C4-2B (cell line): ENCODE measurements at regions not wholly inside any gene's neighbourhood (a gene's known extent, or its start where the extent isn't known, plus 50 kb on each side); places are given as distances from the start of the nearest gene placed in this dataset.

Source experiments
- H3K27ac ChIP-seq: fragments of 450-650 bp; 2 replicates; pipeline ENCODE4 v1.5.1; 2017
- CTCF ChIP-seq: fragments of 450-650 bp; conservative IDR thresholded peaks from 2 replicates; pipeline ENCODE4 v1.5.1; 2017; ENCODE audit warnings: mild to moderate bottlenecking
- ZFX ChIP-seq: fragments of 450-650 bp; IDR thresholded peaks from 2 replicates; pipeline ENCODE4 v1.6.1; 2017

DNA sequence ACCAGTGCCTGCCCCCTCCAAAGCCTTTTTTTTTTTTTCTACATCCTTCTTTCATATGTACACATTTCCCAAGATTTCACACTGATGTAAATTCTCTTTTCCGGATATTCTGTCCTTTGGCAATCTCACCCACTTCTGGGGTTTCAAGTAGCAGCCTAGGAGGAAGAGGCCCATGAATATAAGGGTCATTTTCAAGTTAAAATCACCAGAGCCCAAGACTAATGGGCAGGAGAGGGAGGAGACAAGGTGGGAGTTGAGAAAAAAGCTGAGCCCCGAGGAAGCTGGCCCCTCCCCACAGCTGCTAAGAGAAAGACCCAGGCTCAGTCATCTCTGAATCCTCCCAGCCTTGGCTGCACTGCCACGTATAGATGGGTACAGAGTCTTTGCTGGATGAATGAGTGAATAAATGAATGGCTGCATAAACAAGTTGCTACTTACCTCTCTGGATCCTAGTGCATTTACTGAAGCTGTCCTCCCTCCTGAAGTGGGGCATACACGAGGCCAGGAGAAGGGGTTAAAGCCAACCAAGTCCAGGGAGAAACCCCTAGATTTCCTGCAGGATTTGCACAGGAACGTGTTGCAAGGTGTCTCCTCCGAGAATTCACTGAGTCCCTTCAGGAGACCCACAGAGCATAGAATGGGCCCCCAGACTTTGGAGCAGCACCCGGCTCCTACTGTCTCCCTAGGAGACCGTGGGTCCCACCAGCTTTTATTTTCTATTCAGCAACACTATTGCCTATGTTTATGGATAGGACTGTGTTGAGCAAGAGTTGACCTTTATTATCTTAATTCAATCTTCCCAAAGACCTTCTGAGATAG lies 100.8 kb upstream of the LIPC start:
- H3K27ac ChIP-seq = peak overlapping the region; percentile 100
- TF ChIP-seq ZFX = no peak
- no peak for TF ChIP-seq CTCF

DNA sequence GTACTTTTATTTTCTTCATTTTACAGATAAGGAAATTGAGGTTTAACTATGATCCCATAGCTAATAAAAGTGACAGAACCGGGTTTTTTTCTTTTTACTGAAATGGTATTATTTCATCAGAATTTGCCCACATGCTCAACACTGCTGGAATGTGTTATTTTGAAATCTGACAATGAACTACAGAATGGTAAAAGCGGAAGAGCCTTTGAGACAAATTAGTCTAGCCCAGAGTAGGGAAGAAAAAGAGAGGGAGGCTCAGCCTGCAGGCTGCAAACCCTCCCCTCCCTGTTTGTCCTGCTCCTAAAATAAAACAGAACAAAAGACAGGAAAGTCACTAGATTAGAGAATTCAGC lies 100.3 kb upstream of the LIPC start:
- H3K27ac ChIP-seq = peak overlapping the region; percentile 100
- TF ChIP-seq ZFX = no peak

DNA sequence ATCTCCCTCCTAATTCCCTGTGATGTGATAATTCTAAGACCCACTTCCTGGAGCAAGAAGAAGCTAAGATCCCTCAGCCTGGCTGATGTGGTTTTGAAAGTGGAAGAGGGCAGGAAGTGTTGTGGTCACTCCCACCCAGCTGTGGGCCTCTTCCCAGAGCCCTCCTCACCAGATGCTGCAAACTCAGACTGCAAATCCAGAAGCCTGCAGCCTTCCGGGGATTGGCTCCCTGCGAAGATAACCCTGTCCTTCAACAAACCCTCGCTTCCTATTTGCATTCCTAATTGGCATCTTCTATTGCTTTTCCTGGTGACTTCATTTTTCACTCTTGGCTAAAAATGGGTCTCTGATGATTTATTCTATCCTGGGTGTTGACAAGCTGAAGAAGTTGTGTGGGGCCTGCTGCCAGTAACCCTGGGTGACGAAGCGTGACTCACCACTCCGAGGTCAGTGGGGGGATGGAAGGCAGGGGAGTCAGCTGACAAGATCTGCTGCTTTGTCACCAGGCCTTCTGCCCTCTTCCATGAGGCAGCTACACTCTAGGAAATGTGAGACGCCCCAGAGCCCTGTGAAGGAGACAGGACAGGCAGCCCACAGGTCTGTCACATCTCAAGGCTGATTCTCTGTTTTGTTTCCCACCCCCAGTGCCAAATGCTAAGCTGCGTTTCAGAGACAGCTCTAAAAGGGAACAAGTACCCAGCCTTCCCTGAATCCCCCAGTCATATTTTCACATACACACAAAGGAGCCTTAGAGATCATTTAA lies 99.7 kb upstream of the LIPC start:
- TF ChIP-seq CTCF = no peak
- no peak for TF ChIP-seq ZFX
- peak overlapping the region; percentile 100 for H3K27ac ChIP-seq

- peak overlapping the region; percentile 100 for H3K27ac ChIP-seq
- TF ChIP-seq CTCF = no peak
- no peak for TF ChIP-seq ZFX
These were observed 99.0 kb upstream of the LIPC start for GRCh38 chr15:58332676-58333400.

- TF ChIP-seq ZFX = no peak
- TF ChIP-seq CTCF = no peak
These were observed 97.0 kb upstream of the LIPC start for GRCh38 chr15:58334803-58335202.

GRCh38 chr15:58336161-58336560 lies 95.6 kb upstream of the LIPC start:
- TF ChIP-seq ZFX = no peak
- no peak for TF ChIP-seq CTCF
- H3K27ac ChIP-seq = no peak overlapping the region

More at GRCh38 chr15:58334803-58335202, 97.0 kb upstream of the LIPC start:
- peak overlapping the region; percentile 100 for H3K27ac ChIP-seq

- TF ChIP-seq ZFX = no peak
- no peak for TF ChIP-seq CTCF
- no peak overlapping the region for H3K27ac ChIP-seq
These were observed 91.6 kb upstream of the LIPC start for GRCh38 chr15:58340176-58340575.
